ENCODE measurements at regions not wholly inside any gene's neighbourhood (a gene's known extent, or its start where the extent isn't known, plus 50 kb on each side); places are given as distances from the start of the nearest gene placed in this dataset.
"Not testable (repeated sequence)": the region's sequence is repeated elsewhere in the genome, so short reads cannot be mapped to it uniquely, and the experiment has no call there.

GRCh38 chrX:91958351-91958750, 179.2 kb downstream of the PCDH11X start:
- DNase-seq (ENCODE audit: low spot score) = peak; percentile 25
- intact Hi-C loops (cut with DNase I) = not testable (repeated sequence)

- intact Hi-C loops (cut with DNase I); DNase-seq (ENCODE audit: low spot score): not testable (repeated sequence)
Measured at GRCh38 chrX:91990541-91990940, 211.4 kb downstream of the PCDH11X start.
